ENCODE measurements at regions not wholly inside any gene's neighbourhood (a gene's known extent, or its start where the extent isn't known, plus 50 kb on each side); places are given as distances from the start of the nearest gene placed in this dataset.

DNA sequence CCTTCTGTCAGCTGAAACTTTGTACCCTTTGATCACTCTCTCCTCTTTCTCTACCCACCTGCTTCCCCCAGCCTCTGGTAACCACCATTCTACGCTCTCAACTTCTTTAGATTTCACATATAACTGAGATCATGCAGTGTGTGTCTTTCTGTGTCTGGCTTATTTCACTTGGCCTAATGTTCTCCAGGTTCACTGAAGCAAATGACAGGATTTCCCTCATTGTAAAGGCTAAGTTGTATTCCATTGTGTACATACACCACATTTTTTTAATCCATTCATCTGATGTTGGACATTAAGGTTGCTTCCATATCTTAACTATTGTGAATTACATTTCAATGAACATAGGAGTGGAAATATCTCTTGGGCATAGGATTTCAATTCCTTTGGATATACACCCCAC lies 207.6 kb downstream of the MIAT start:
- POLR2A ChIA-PET, result no interaction called here
- TF ChIP-seq, protein P1, sequence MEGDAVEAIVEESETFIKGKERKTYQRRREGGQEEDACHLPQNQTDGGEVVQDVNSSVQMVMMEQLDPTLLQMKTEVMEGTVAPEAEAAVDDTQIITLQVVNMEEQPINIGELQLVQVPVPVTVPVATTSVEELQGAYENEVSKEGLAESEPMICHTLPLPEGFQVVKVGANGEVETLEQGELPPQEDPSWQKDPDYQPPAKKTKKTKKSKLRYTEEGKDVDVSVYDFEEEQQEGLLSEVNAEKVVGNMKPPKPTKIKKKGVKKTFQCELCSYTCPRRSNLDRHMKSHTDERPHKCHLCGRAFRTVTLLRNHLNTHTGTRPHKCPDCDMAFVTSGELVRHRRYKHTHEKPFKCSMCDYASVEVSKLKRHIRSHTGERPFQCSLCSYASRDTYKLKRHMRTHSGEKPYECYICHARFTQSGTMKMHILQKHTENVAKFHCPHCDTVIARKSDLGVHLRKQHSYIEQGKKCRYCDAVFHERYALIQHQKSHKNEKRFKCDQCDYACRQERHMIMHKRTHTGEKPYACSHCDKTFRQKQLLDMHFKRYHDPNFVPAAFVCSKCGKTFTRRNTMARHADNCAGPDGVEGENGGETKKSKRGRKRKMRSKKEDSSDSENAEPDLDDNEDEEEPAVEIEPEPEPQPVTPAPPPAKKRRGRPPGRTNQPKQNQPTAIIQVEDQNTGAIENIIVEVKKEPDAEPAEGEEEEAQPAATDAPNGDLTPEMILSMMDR (IDR thresholded peaks at IDR 0.05; ENCODE audit: unreplicated experiment), result no peak
- intact Hi-C loops (cut with micrococcal nuclease), result no loop called here
- Mint-ChIP-seq H3K4me1 (ENCODE audit: insufficient read depth, unreplicated experiment) (no peaks in the 10 kb centered on the region), H3K27ac (ENCODE audit: low read depth, unreplicated experiment) (no peak overlapping the region), H3K9me3 (ENCODE audit: unreplicated experiment) (no peaks in the 10 kb centered on the region), H3K36me3 (ENCODE audit: insufficient read depth, unreplicated experiment) (no peaks in the 10 kb centered on the region), H3K4me3 (ENCODE audit: unreplicated experiment) (no peak overlapping the region), H3K27me3 (ENCODE audit: insufficient read depth, unreplicated experiment) (peaks cover 57% of the 10 kb centered on the region)
- BruUV-seq (replicated peaks), result no TSS peak
- CTCF ChIA-PET, result no interaction called here
- DNase-seq (ENCODE audit: unreplicated experiment), result no peak

DNA sequence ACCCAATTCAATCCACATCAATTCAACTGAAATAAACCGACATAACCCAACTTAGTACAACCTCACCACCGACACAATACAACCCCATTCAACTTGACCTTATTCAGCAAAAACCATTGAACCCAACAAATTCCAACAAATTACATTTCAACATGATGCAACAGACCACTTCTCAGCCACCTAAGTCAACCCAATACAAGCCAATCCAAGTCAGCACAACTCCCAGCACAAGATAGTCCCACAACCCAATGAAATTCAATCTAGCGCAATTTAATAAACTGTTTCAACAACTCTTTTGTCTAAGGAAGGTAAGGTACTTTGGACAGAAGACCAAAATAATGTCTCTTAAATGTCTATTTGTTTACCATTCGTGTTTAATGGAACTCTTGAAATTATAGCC lies 226.0 kb downstream of the MIAT start:
- CTCF ChIA-PET, result interaction anchor here (1.0 kb wide), 1 partner anchor 12 kb away, joined by 3 read pairs; no protein-coding TSS in a partner anchor

DNA sequence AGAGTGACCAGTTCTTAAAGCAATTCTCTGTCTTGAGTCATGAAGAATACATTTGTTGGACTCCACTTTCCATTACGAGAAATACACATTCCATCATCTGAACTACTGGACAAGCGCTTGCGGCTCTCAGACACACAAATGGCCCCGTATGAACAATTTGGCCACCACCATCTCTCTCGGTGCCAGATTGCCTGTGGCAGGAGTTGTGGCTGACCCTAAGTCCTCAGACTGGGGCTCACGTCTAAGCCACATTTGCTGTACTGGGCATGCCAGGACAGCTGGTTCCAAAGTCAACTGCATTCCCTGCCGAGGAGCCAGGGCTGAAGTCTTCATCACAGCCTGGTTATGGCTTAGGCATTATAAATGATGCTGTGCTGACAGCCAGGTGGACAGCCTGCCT lies 227.5 kb downstream of the MIAT start:
- no peak for DNase-seq (ENCODE audit: unreplicated experiment)
- H3K27ac Mint-ChIP-seq (ENCODE audit: low read depth, unreplicated experiment), result no peak overlapping the region
- H3K4me1 Mint-ChIP-seq (ENCODE audit: insufficient read depth, unreplicated experiment), result peaks cover 8% of the 10 kb centered on the region
- peaks cover 22% of the 10 kb centered on the region for H3K27me3 Mint-ChIP-seq (ENCODE audit: insufficient read depth, unreplicated experiment)
- ChIA-PET POLR2A (interaction anchor here (0.6 kb wide), 1 partner anchor 1286 kb away, joined by 4 read pairs; no protein-coding TSS in a partner anchor), CTCF (no interaction called here)
- intact Hi-C loops (cut with micrococcal nuclease), result no loop called here
- H3K9me3 Mint-ChIP-seq (ENCODE audit: unreplicated experiment), result no peaks in the 10 kb centered on the region
- no peak overlapping the region for H3K4me3 Mint-ChIP-seq (ENCODE audit: unreplicated experiment)
- H3K36me3 Mint-ChIP-seq (ENCODE audit: insufficient read depth, unreplicated experiment), result peaks cover 5% of the 10 kb centered on the region
- TF ChIP-seq, protein P1 (IDR thresholded peaks at IDR 0.05; ENCODE audit: unreplicated experiment), result no peak
- no TSS peak for BruUV-seq (replicated peaks)

More for the DNA sequence above, 226.0 kb downstream of the MIAT start:
- H3K4me3 Mint-ChIP-seq (ENCODE audit: unreplicated experiment), result no peak overlapping the region
- peaks cover 31% of the 10 kb centered on the region for H3K27me3 Mint-ChIP-seq (ENCODE audit: insufficient read depth, unreplicated experiment)
- H3K27ac Mint-ChIP-seq (ENCODE audit: low read depth, unreplicated experiment), result no peak overlapping the region
- BruUV-seq (replicated peaks), result no TSS peak
- TF ChIP-seq, protein P1 (IDR thresholded peaks at IDR 0.05; ENCODE audit: unreplicated experiment), result no peak
- no peaks in the 10 kb centered on the region for H3K9me3 Mint-ChIP-seq (ENCODE audit: unreplicated experiment)
- POLR2A ChIA-PET, result no interaction called here
- peaks cover 8% of the 10 kb centered on the region for H3K4me1 Mint-ChIP-seq (ENCODE audit: insufficient read depth, unreplicated experiment)
- DNase-seq (ENCODE audit: unreplicated experiment), result no peak
- H3K36me3 Mint-ChIP-seq (ENCODE audit: insufficient read depth, unreplicated experiment), result peaks cover 5% of the 10 kb centered on the region
- intact Hi-C loops (cut with micrococcal nuclease), result no loop called here

DNA sequence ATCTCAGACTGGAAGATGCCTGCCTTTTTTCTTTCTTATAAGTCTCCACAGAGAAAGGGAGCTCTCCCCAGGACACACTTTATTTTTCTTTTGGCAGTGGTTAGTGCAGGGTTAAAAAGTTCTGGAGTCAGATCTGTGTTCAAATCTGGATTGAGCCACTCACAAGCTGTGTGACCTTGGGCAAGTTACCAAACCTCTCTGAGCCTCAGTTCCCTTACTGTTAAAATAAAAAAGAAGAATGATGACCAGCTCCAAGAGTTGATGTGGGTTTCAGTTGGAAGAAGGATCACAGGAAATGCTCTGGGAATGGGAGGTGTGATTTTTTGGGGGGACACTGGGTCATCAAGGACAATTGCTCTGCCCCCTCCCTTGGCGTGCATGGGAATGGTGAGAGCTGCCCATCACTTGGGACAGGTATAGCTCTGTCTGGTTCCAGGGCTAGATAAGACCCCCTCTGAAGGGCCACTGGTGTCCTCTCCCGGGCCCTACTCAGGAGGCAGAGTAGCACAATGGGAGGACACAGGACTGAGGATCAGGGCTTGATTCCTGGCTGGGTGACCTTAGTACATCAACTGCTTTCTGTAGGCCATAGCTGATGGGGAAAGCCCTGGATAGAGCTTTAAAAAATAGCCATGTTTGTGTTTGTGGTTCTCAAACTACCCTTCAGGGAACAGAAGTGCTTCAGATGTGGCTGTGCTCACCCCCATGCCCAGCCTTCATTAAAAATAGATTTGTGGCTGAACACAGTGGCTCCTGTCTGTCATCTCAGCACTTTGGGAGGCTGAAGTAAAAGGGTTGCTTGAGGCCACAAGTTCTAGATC lies 228.3 kb downstream of the MIAT start:
- ChIA-PET POLR2A (interaction anchor here (0.6 kb wide), 1 partner anchor 1286 kb away, joined by 4 read pairs; no protein-coding TSS in a partner anchor), CTCF (interaction anchor here (0.6 to 1.5 kb wide), 3 partner anchors 10 to 1643 kb away, joined by 3 read pairs; no protein-coding TSS in a partner anchor)
- intact Hi-C loops (cut with micrococcal nuclease), result no loop called here
- Mint-ChIP-seq H3K27me3 (ENCODE audit: insufficient read depth, unreplicated experiment) (peaks cover 22% of the 10 kb centered on the region), H3K4me3 (ENCODE audit: unreplicated experiment) (no peak overlapping the region), H3K27ac (ENCODE audit: low read depth, unreplicated experiment) (no peak overlapping the region), H3K4me1 (ENCODE audit: insufficient read depth, unreplicated experiment) (peaks cover 8% of the 10 kb centered on the region), H3K36me3 (ENCODE audit: insufficient read depth, unreplicated experiment) (peaks cover 5% of the 10 kb centered on the region), H3K9me3 (ENCODE audit: unreplicated experiment) (no peaks in the 10 kb centered on the region)
- no TSS peak for BruUV-seq (replicated peaks)
- TF ChIP-seq, protein P1 (IDR thresholded peaks at IDR 0.05; ENCODE audit: unreplicated experiment), result no peak
- no peak for DNase-seq (ENCODE audit: unreplicated experiment)
